Stimulated activated CD4-positive, alpha-beta T cell treated with anti-CD3 and anti-CD28 coated beads, Interleukin-2, amount 100 ng/mL, for 4 hours (primary cell): ENCODE measurements at regions not wholly inside any gene's neighbourhood (a gene's known extent, or its start where the extent isn't known, plus 50 kb on each side); places are given as distances from the start of the nearest gene placed in this dataset.

ENCODE experiments used
- DNase-seq: peaks from one replicate; pipeline ENCODE4 v3.0.0-alpha.2; 2020; ENCODE audit warnings: low read depth

- DNase-seq, result no peak
Measured at GRCh38 chr9:88734527-88734926, 199.5 kb downstream of the NXNL2 start.

- DNase-seq, result no peak
Measured at GRCh38 chr9:88736136-88736637, 201.2 kb downstream of the NXNL2 start.

- no peak for DNase-seq
Measured at GRCh38 chr9:88737031-88737430, 202.1 kb downstream of the NXNL2 start.

GRCh38 chr9:88737876-88738275 is 202.9 kb downstream of the NXNL2 start:
- DNase-seq, result no peak

GRCh38 chr9:88738709-88739108 is 203.7 kb downstream of the NXNL2 start:
- DNase-seq, result no peak

GRCh38 chr9:88739373-88739772 is 204.4 kb downstream of the NXNL2 start:
- DNase-seq, result no peak

GRCh38 chr9:88740844-88741243 is 205.9 kb downstream of the NXNL2 start:
- DNase-seq, result no peak

- DNase-seq, result no peak
Measured at GRCh38 chr9:88741335-88741734, 206.4 kb downstream of the NXNL2 start.

GRCh38 chr9:88742483-88742882 is 207.5 kb downstream of the NXNL2 start:
- no peak for DNase-seq

GRCh38 chr9:88742905-88743304 is 207.9 kb downstream of the NXNL2 start:
- no peak for DNase-seq

GRCh38 chr9:88745276-88746001 is 210.5 kb downstream of the NXNL2 start:
- no peak for DNase-seq

GRCh38 chr9:88746029-88746742 is 211.2 kb downstream of the NXNL2 start:
- DNase-seq, result no peak

GRCh38 chr9:88746743-88747398 is 211.9 kb downstream of the NXNL2 start:
- no peak for DNase-seq

GRCh38 chr9:88747768-88748167 is 212.8 kb downstream of the NXNL2 start:
- DNase-seq, result no peak

- DNase-seq, result no peak
Measured at GRCh38 chr9:88748566-88749261, 213.7 kb downstream of the NXNL2 start.

GRCh38 chr9:88749420-88749819 is 214.4 kb downstream of the NXNL2 start:
- DNase-seq, result no peak

- DNase-seq, result no peak
Measured at GRCh38 chr9:88750832-88751360, 215.9 kb downstream of the NXNL2 start.

- no peak for DNase-seq
Measured at GRCh38 chr9:88751781-88752180, 216.8 kb downstream of the NXNL2 start.

- DNase-seq, result no peak
Measured at GRCh38 chr9:88753691-88754367, 218.9 kb downstream of the NXNL2 start.

GRCh38 chr9:88754452-88754851 is 219.5 kb downstream of the NXNL2 start:
- no peak for DNase-seq

- no peak for DNase-seq
Measured at GRCh38 chr9:88754886-88755285, 219.9 kb downstream of the NXNL2 start.
